Keratinocyte (primary cell): ENCODE measurements at regions not wholly inside any gene's neighbourhood (a gene's known extent, or its start where the extent isn't known, plus 50 kb on each side); places are given as distances from the start of the nearest gene placed in this dataset.
A peak's percentile ranks its signal among the peaks of the same experiment; 100 is the strongest.

Source experiments
- DNase-seq: peaks from one replicate; pipeline ENCODE4 v3.0.0-alpha.2; 2011; ENCODE audit warnings: low read depth, missing footprints, low spot score
- FAIRE-seq: peaks from 2 replicates; lab custom pipeline; 2011; peaks lifted over from hg19 to GRCh38; lab: Jason Lieb, UNC
- H2AFZ ChIP-seq: 2 replicates; pipeline ENCODE4 v1.6.0; 2012; ENCODE audit warnings: low read length, control low read depth, inconsistent platforms; ENCODE audit not compliant: control insufficient read depth
- H3K27ac ChIP-seq: 2 replicates; pipeline ENCODE4 v1.5.1; 2011; ENCODE audit warnings: low read length; ENCODE audit not compliant: control insufficient read depth, insufficient read depth
- H3K27me3 ChIP-seq: 3 replicates; pipeline ENCODE4 v1.6.0; 2011; ENCODE audit warnings: low read length; ENCODE audit not compliant: control insufficient read depth, insufficient read depth; ENCODE audit errors: extremely low read depth
- H3K36me3 ChIP-seq, 2 experiments: 2 replicates in 1 of 2; 3 replicates in 1 of 2; pipeline ENCODE4 v1.5.1; 2011; ENCODE audit warnings: low read length in 2 of 2, mild to moderate bottlenecking in 1 of 2; ENCODE audit not compliant: control insufficient read depth in 2 of 2, insufficient read depth in 2 of 2; ENCODE audit errors: extremely low read depth in 1 of 2
- H3K4me1 ChIP-seq: 3 replicates; pipeline ENCODE4 v1.5.1; 2011; ENCODE audit warnings: low read length; ENCODE audit not compliant: control insufficient read depth, insufficient read depth; ENCODE audit errors: extremely low read depth
- H3K4me2 ChIP-seq: 3 replicates; pipeline ENCODE4 v1.6.0; 2011; ENCODE audit warnings: low read depth, low read length; ENCODE audit not compliant: control insufficient read depth, insufficient read depth; ENCODE audit errors: extremely low read depth
- H3K4me3 ChIP-seq, 3 experiments: fragments of 200-600 bp in 1 of 3; sonication (generic) in 1 of 3; 2 replicates in 2 of 3; 3 replicates in 1 of 3; pipeline ENCODE4 v1.5.1; 2011 to 2016; ENCODE audit warnings: low read length in 3 of 3, mild to moderate bottlenecking in 3 of 3, control low read depth in 2 of 3, inconsistent platforms in 1 of 3, low read depth in 1 of 3, mixed read lengths in 1 of 3, mixed run types in 1 of 3, moderate library complexity in 1 of 3; ENCODE audit not compliant: control insufficient read depth in 2 of 3, insufficient read depth in 2 of 3; ENCODE audit errors: extremely low read depth in 1 of 3
- H3K79me2 ChIP-seq: 2 replicates; pipeline ENCODE4 v1.6.0; 2012; ENCODE audit warnings: low read length; ENCODE audit not compliant: control insufficient read depth, insufficient read depth
- H3K9ac ChIP-seq: 3 replicates; pipeline ENCODE4 v1.6.0; 2011; ENCODE audit warnings: low read length; ENCODE audit not compliant: control insufficient read depth, insufficient read depth; ENCODE audit errors: extremely low read depth
- H3K9me1 ChIP-seq: 3 replicates; pipeline ENCODE4 v1.6.0; 2011; ENCODE audit warnings: low read length; ENCODE audit not compliant: control insufficient read depth, insufficient read depth; ENCODE audit errors: extremely low read depth
- H3K9me3 ChIP-seq: 2 replicates; pipeline ENCODE4 v1.5.1; 2012; ENCODE audit warnings: low read depth, low read length; ENCODE audit not compliant: control insufficient read depth
- H4K20me1 ChIP-seq: 3 replicates; pipeline ENCODE4 v1.6.0; 2011; ENCODE audit warnings: low read length; ENCODE audit not compliant: control insufficient read depth, insufficient read depth; ENCODE audit errors: extremely low read depth
- EZH2 ChIP-seq: IDR thresholded peaks from one replicate; pipeline ENCODE4 v1.6.1; 2012; ENCODE audit warnings: inconsistent platforms, mild to moderate bottlenecking, low read length, moderate library complexity
- dilution Hi-C: fragments of 300-500 bp; cut with MboI; formaldehyde crosslinking; loops from one replicate; pipeline ENCODE4 v1.7.0; 2020; ENCODE audit warnings: low sequenced_read_pairs; ENCODE audit not compliant: extremely low pct_ligation_motif_present
- TF ChIP-seq, protein P1 (sequence below), 3 experiments: IDR thresholded peaks in 1 of 3; conservative IDR thresholded peaks in 1 of 3; optimal IDR thresholded peaks in 1 of 3; 2 replicates in 2 of 3; 3 replicates in 1 of 3; pipeline versions ENCODE3 to v1.5.1; 2011; ENCODE audit warnings: low read length in 3 of 3, mild to moderate bottlenecking in 3 of 3, moderate library complexity in 2 of 3, control low read depth in 1 of 3, inconsistent platforms in 1 of 3; ENCODE audit not compliant: insufficient read depth in 2 of 3; ENCODE audit errors: extremely low read depth in 1 of 3

DNA sequence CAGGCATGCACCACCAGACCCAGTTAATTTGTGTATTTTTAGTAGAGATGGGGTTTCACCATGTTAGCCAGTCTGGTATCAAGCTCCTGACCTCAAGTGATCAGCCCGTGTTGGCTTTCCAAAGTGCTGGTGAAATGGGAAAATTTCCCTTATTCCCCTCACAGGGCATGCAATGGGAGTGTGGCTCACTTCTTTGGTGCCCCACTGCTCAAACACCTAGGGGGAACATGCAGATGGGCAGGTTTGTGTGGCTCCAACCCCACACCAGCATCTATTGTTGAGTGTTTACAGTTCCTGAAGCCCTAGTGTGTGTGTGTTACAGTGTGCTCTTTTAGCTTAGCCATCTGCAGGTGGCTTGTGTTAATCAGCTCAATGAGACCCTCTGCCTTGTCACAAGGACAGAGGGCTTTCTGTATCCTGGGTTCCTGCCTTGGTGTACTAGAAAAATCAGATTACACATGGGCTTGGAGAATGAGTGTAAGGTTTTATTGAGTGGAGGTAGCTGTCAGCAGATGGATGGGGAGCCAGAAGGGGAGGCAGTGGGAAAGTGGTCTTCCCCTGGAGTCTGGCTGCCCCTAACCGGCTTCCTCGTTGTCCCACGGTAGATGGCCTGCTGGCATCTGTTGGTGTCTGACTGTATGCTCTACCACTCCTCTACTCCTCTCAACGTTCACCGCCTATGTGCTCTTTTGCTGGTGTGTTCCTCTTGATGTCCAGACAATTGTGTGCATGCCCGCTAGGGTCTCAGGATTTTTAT is 248.1 kb upstream of the CBLB start:
- Histone ChIP-seq H3K9ac (peak overlapping the region; percentile 6), H3K4me2 (no peak overlapping the region), H3K9me3 (no peaks in the 10 kb centered on the region), H3K27ac (no peak overlapping the region), H3K9me1 (no peaks in the 10 kb centered on the region), H3K79me2 (no peaks in the 10 kb centered on the region), H3K27me3 (no peaks in the 10 kb centered on the region), H3K4me3 (no peak overlapping the region), H2AFZ (no peak overlapping the region), H3K36me3 (no peaks in the 10 kb centered on the region), H4K20me1 (no peaks in the 10 kb centered on the region), H3K4me1 (peaks cover 16% of the 10 kb centered on the region)
- dilution Hi-C loops = no loop called here
- FAIRE-seq (no peak), DNase-seq (no peak)
- TF ChIP-seq, protein P1, sequence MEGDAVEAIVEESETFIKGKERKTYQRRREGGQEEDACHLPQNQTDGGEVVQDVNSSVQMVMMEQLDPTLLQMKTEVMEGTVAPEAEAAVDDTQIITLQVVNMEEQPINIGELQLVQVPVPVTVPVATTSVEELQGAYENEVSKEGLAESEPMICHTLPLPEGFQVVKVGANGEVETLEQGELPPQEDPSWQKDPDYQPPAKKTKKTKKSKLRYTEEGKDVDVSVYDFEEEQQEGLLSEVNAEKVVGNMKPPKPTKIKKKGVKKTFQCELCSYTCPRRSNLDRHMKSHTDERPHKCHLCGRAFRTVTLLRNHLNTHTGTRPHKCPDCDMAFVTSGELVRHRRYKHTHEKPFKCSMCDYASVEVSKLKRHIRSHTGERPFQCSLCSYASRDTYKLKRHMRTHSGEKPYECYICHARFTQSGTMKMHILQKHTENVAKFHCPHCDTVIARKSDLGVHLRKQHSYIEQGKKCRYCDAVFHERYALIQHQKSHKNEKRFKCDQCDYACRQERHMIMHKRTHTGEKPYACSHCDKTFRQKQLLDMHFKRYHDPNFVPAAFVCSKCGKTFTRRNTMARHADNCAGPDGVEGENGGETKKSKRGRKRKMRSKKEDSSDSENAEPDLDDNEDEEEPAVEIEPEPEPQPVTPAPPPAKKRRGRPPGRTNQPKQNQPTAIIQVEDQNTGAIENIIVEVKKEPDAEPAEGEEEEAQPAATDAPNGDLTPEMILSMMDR (optimal IDR thresholded peaks at IDR 0.05 in 1 of 3, IDR thresholded peaks at IDR 0.05 in 1 of 3, conservative IDR thresholded peaks at IDR 0.05 in 1 of 3; ENCODE audit: extremely low read depth in 1 of 3, insufficient read depth in 2 of 3, low read length in 3 of 3) = no peak
- no peak for TF ChIP-seq EZH2

DNA sequence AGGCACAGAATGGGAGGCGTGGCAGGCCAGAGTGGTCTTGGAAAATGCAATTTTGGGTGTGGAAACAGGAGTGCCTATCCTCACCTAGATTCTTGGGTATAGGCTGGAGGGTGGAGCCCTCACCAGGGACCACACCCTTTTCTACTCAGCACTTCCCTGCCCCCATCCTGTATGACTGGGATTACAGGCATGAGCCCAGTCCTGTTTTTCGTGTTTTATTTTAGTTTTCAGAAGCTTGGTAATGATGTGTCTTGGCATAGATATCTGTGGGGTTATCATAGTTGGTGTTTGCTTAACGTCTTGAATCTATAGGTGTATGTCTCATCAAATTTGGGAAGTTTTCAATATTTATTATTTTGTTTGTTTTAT is 248.7 kb upstream of the CBLB start:
- Histone ChIP-seq H3K9me3 (no peaks in the 10 kb centered on the region), H3K4me2 (no peak overlapping the region), H4K20me1 (no peaks in the 10 kb centered on the region), H3K9ac (peak overlapping the region; percentile 6), H3K9me1 (no peaks in the 10 kb centered on the region), H2AFZ (no peak overlapping the region), H3K4me3 (no peak overlapping the region), H3K4me1 (peaks cover 16% of the 10 kb centered on the region), H3K27ac (peak overlapping the region; percentile 24), H3K27me3 (no peaks in the 10 kb centered on the region), H3K36me3 (no peaks in the 10 kb centered on the region), H3K79me2 (no peaks in the 10 kb centered on the region)
- FAIRE-seq (no peak), DNase-seq (no peak)
- TF ChIP-seq EZH2 = no peak
- TF ChIP-seq, protein P1 (optimal IDR thresholded peaks at IDR 0.05 in 1 of 3, IDR thresholded peaks at IDR 0.05 in 1 of 3, conservative IDR thresholded peaks at IDR 0.05 in 1 of 3; ENCODE audit: extremely low read depth in 1 of 3, insufficient read depth in 2 of 3, low read length in 3 of 3) = no peak
- dilution Hi-C loops = no loop called here
